GM19395 (cell line): ENCODE measurements at regions not wholly inside any gene's neighbourhood (a gene's known extent, or its start where the extent isn't known, plus 50 kb on each side); places are given as distances from the start of the nearest gene placed in this dataset.
"Not testable (repeated sequence)": the region's sequence is repeated elsewhere in the genome, so short reads cannot be mapped to it uniquely, and the experiment has no call there.

Experiments used
- ATAC-seq: cut with Tn5 transposase; IDR thresholded peaks from one replicate; pipeline ENCODE4 v1.9.1; 2021; ENCODE audit warnings: mild to moderate bottlenecking, moderate library complexity; ENCODE audit not compliant: unreplicated experiment

DNA sequence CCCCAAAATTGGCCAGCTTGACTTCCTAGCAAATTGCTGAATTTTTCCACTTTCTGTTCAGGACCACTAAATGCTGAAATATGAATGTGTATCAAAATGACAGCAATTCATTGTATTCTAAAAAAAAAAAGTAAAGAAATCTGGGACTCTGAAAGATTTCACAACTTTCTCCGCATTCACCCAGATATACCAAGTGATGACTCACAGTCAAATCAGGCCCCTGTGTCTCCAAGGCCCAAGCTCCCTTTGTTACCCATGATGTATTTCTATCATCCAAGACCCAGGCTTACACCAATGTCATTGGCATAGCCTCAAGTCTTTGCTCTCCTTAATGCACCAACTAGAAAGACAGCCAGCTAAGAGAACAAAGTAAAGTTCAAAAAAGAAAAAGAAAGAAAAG lies 493.9 kb downstream of the NTRK2 start:
- ATAC-seq: no peak

DNA sequence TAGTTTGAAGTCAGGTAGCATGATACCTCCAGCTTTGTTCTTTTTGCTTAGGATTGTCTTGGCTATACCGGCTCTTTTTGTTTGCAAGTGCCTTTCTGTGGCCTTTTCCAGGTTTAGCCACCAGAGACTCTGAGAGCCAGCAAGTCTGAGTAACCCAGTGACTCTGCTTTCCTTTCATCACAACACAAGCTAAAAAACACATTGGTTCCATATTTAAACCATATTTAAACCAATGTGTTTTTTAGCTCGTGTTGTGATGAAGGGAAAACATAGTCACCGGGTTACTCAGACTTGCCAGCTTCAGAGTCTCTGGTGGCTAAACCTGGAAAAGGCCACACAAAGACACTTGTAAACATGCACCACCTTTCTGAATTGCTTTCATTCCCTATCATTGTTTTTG lies 493.3 kb downstream of the NTRK2 start:
- no peak for ATAC-seq

DNA sequence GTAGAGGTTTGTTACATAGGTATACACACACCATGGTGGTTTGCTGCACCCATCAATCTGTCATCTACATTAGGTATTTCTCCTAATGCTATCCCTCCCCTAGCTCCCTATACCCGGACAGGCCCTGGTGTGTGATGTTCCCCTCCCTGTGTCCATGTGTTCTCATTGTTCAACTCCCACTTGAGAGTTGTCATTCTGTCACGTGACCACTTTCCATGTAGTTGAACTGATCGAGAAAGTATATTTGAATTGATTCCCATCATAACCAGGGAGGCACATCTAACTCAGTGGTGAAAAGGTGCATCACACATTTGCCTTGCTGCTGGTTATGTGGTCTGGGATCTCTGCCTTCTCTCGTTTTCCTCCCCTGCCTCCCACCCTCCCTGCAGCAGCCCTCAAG lies 491.4 kb downstream of the NTRK2 start:
- not testable (repeated sequence) for ATAC-seq

- no peak for ATAC-seq
These were observed 489.0 kb downstream of the NTRK2 start for GRCh38 chr9:85158512-85158911.

- ATAC-seq: no peak
These were observed 488.2 kb downstream of the NTRK2 start for GRCh38 chr9:85157772-85158171.

GRCh38 chr9:85156652-85157051 lies 487.1 kb downstream of the NTRK2 start:
- no peak for ATAC-seq

GRCh38 chr9:85155352-85155751 lies 485.8 kb downstream of the NTRK2 start:
- ATAC-seq: no peak

DNA sequence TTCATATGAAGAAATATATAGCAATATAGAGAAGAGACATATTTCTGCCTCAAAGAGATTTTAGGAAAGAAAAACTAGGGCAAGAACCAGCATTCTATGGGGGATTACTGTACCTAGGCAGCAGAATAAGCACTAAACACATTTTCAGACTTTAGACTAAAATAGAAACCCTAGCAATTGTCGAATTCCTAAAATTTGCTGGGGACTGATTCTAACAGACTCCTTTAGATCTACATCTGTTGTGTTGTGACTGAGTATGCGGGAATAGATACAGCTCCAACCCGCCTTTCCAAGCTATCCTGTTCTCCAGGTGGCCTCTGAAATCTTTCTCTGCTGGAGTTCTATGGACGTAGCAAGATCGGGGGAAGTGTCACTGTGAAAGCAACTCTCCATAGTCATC lies 482.2 kb downstream of the NTRK2 start:
- no peak for ATAC-seq

DNA sequence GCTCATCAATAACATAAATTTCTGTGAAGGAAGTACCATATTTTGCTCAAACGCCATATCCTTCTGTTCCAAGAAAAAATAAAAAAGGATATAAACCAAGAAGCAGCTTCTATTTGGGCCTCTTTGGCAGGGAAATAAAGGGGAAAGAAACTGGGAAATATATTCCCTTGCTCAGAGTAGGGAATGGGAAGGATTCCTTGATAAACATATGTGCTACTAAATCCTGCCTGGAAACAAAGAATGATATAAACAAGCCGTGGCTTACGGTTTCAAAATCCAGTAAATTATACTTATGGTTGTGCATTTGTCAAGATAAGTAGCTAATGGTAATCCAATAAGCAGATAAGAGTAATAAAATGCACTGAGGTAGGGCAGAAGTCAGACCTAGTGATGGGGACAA lies 481.6 kb downstream of the NTRK2 start:
- no peak for ATAC-seq

DNA sequence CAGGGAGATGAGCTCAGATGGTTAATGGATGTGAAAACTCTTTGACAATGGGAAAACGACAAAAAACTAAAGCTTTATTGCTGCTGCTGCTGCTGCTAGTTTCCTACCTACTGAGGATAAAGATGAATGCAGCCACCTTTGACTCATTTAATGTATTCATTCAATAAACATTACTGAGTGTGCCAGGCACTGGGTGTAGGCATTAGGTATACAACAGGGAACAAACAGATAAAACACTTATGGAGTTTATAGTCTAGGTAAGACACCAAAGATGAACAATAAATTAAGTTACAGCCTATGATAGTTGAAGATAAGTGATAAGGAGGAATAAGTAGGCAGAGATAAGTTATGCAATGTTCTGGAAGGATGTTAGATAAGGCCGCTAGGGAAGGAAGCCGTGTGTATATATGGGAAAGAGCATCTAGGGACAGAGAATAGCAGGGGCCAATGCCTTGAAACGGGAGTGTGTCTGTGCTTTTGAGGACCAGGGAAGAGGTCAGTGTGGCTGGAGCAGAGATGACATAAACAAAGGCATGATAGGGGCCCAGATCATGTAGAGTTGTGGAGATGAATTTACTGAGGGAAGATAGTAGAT lies 477.6 kb downstream of the NTRK2 start:
- no peak for ATAC-seq

DNA sequence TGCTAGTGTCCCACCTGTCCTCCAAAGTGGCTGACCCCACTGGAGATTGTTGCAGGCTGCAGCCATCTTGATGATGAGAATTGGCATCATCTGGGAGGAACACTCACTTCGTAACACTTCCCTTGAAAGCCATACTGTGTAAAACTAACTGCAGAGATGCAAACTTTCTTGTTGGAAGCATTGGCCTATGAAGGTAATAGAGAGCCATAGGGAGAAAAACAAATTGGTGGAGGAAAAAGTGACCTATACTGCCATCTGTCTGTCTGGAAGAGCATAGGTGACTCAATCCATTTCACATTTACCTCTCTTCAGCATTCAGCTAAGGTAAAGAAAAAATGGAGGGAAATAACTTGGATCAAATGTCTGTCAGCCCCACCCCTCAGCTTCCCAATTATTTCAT lies 473.4 kb downstream of the NTRK2 start:
- no peak for ATAC-seq

GRCh38 chr9:85142496-85142911 lies 473.0 kb downstream of the NTRK2 start:
- ATAC-seq: no peak

DNA sequence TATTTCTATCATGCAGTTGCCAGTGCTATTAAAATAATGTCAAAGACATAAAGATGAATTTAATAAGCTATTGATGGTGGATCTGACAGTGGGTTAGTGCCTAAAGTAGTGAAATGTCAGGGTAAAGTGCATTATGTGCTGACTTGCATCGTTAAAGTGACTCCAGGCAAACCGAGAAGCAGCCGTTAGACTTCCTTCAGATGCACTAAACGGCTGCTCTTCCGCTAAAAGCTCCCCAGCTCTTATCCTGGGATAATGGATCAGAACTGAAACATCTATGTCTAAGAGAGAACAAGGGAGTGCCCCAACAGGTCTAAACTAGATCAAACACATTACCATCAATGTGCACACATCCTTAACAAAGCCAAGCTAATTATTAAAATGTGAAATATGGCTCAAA lies 468.2 kb downstream of the NTRK2 start:
- no peak for ATAC-seq

GRCh38 chr9:85136987-85137386 lies 467.5 kb downstream of the NTRK2 start:
- no peak for ATAC-seq

DNA sequence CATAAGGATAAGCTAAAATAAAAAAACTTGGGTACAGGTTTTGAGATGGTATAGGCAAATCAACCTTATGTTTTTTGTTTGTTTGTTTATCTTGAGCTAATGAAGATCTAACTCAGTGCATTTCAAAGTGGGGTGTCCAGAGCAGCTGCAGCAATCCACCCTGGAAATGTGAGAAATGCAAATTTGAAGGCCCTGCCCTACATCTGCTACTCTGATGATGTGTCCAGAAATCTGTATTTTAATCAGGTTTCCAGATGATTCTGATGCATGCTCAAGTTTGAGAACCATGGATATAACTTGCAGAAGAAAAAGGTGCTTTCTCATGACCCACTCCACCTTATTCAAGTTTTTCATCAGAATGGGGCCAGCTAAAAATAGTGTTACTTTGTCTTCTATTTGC lies 467.0 kb downstream of the NTRK2 start:
- no peak for ATAC-seq

DNA sequence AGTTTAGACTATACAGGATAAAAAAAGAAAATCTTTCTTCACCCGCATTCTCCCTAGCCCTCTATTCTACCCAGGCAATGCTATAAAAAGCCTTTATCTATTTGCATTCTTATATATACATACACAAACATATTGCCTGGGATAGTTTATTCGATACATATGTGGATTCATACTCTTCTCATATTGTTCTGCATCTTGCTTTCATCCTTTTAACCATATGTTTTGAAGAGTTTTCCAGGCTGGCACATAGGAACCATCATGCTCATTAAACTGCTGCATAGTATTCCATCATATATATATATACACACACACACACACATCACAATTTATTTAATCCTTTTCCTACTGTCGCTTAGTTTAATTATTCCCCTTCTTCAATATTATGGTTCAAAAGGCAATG lies 461.2 kb downstream of the NTRK2 start:
- ATAC-seq: no peak

DNA sequence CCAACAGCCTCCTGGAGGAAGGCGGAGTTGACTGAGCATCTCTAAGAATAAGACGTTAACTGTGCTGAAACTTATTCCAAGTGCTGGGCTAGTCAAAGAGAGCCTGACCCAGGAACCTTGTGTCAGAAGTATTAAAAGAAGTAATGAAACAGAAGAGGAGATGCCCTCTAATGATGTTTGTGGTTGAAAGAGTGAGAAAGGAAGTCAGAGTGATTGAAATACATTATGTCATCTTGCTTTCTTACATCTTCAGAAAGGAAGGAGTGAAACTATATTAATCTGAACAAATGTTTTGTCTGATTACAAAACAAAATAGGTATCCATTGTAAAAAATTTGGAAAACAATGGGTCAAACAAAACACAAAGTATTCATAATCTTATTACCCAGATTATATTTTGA lies 460.7 kb downstream of the NTRK2 start:
- no peak for ATAC-seq

- no peak for ATAC-seq
These were observed 460.0 kb downstream of the NTRK2 start for GRCh38 chr9:85129514-85129913.

- no peak for ATAC-seq
These were observed 449.6 kb downstream of the NTRK2 start for GRCh38 chr9:85118990-85119755.

DNA sequence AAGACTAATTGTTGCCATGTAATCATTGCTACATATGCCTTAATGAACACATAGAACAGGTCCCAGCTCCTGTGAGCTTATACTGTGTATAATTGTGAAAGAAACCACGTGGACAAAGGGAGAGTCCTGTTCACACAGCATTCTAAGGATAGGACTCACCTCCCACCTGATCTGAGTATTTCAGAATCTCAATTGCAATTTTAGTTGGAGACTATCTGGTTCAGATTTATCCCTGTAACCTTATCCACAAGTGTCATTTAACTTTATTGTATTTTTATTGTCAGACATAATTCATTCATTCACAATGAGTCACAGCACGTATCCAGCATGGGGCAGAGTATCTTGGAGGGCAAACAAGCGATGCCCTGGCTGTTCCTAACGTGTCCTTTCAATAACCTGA lies 448.3 kb downstream of the NTRK2 start:
- ATAC-seq: no peak

DNA sequence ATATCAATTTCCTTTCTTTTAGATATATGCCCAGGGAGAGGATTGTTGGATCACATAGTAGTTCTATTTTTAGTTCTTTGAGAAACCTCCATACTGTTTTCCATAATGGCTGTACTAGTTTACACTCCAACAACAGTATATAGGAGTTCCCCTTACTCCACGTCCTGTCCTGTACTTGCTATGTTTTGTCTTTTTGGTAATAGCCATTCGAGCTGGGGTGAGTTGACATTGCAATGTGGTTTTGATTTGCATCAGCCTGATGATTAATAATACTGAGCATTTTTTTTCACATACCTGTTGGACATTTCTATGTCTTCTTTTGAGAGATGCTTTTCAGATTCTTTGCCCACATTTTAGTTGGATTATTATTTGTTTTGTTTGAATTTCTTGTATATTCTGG lies 445.9 kb downstream of the NTRK2 start:
- no peak for ATAC-seq

- ATAC-seq: no peak
These were observed 445.3 kb downstream of the NTRK2 start for GRCh38 chr9:85114799-85115198.

GRCh38 chr9:85112933-85113418 lies 443.4 kb downstream of the NTRK2 start:
- no peak for ATAC-seq
